Neural cell (in vitro differentiated cells): ENCODE measurements at regions not wholly inside any gene's neighbourhood (a gene's known extent, or its start where the extent isn't known, plus 50 kb on each side); places are given as distances from the start of the nearest gene placed in this dataset.

Source experiments
- EP300 ChIP-seq: fragments of 450-650 bp; conservative IDR thresholded peaks from 2 replicates; pipeline ENCODE4 v1.6.1; 2014; ENCODE audit warnings: antibody characterized with exemption, mild to moderate bottlenecking, moderate library complexity; ENCODE audit not compliant: poor library complexity, severe bottlenecking
- EZH2 ChIP-seq: fragments of 200-600, 300-800 bp; shearing (Covaris generic), sonication (generic); IDR thresholded peaks from 2 replicates; pipeline ENCODE4 v1.6.1; 2014; ENCODE audit warnings: antibody characterized with exemption, low read length, borderline replicate concordance, mild to moderate bottlenecking; ENCODE audit not compliant: insufficient read depth, poor library complexity, severe bottlenecking
- POLR2AphosphoS5 ChIP-seq: IDR thresholded peaks from 2 replicates; pipeline ENCODE4 v1.6.1; 2012
- RAD21 ChIP-seq: fragments of 450-650 bp; conservative IDR thresholded peaks from 2 replicates; pipeline ENCODE4 v1.6.1; 2014; ENCODE audit warnings: antibody characterized with exemption, mild to moderate bottlenecking, moderate library complexity
- SMC3 ChIP-seq: fragments of 450-650 bp; conservative IDR thresholded peaks from 2 replicates; pipeline ENCODE4 v1.6.1; 2014; ENCODE audit warnings: antibody characterized with exemption, mild to moderate bottlenecking, moderate library complexity; ENCODE audit not compliant: poor library complexity
- TAF1 ChIP-seq: IDR thresholded peaks from 2 replicates; pipeline ENCODE4 v1.6.1; 2012; ENCODE audit warnings: low read depth
- TF ChIP-seq, protein P1 (sequence below): fragments of 450-650 bp; IDR thresholded peaks from 2 replicates; pipeline ENCODE4 v1.5.1; 2014; ENCODE audit warnings: antibody characterized with exemption, mild to moderate bottlenecking, moderate library complexity; ENCODE audit not compliant: poor library complexity, severe bottlenecking
- TF ChIP-seq, protein P2 (sequence below): IDR thresholded peaks from 2 replicates; pipeline ENCODE4 v1.6.1; 2012; ENCODE audit warnings: borderline replicate concordance

DNA sequence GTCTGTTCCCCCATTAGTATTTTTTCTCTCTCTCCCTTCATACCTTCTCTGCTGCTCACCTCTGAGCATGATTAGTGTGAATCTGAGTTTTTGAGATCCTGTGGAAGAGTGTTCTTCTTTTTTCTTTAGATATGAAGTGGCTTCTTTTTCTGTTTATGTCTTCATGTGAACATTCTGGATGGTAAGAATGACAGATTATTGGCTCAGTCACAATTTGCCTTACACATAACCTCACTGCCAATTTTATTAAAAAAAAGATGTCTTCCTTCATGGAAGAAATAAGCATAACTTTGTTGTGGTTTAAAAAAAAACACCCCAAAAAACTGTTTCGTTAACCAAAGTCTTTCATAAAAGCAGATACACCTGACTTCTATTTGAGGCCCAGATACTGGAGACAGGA is 539.1 kb downstream of the PLCL1 start:
- TF ChIP-seq EZH2 (no peak), RAD21 (no peak), EP300 (no peak), SMC3 (no peak), POLR2AphosphoS5 (no peak), TAF1 (no peak)
- TF ChIP-seq, protein P1, sequence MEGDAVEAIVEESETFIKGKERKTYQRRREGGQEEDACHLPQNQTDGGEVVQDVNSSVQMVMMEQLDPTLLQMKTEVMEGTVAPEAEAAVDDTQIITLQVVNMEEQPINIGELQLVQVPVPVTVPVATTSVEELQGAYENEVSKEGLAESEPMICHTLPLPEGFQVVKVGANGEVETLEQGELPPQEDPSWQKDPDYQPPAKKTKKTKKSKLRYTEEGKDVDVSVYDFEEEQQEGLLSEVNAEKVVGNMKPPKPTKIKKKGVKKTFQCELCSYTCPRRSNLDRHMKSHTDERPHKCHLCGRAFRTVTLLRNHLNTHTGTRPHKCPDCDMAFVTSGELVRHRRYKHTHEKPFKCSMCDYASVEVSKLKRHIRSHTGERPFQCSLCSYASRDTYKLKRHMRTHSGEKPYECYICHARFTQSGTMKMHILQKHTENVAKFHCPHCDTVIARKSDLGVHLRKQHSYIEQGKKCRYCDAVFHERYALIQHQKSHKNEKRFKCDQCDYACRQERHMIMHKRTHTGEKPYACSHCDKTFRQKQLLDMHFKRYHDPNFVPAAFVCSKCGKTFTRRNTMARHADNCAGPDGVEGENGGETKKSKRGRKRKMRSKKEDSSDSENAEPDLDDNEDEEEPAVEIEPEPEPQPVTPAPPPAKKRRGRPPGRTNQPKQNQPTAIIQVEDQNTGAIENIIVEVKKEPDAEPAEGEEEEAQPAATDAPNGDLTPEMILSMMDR = no peak
- TF ChIP-seq, protein P2, sequence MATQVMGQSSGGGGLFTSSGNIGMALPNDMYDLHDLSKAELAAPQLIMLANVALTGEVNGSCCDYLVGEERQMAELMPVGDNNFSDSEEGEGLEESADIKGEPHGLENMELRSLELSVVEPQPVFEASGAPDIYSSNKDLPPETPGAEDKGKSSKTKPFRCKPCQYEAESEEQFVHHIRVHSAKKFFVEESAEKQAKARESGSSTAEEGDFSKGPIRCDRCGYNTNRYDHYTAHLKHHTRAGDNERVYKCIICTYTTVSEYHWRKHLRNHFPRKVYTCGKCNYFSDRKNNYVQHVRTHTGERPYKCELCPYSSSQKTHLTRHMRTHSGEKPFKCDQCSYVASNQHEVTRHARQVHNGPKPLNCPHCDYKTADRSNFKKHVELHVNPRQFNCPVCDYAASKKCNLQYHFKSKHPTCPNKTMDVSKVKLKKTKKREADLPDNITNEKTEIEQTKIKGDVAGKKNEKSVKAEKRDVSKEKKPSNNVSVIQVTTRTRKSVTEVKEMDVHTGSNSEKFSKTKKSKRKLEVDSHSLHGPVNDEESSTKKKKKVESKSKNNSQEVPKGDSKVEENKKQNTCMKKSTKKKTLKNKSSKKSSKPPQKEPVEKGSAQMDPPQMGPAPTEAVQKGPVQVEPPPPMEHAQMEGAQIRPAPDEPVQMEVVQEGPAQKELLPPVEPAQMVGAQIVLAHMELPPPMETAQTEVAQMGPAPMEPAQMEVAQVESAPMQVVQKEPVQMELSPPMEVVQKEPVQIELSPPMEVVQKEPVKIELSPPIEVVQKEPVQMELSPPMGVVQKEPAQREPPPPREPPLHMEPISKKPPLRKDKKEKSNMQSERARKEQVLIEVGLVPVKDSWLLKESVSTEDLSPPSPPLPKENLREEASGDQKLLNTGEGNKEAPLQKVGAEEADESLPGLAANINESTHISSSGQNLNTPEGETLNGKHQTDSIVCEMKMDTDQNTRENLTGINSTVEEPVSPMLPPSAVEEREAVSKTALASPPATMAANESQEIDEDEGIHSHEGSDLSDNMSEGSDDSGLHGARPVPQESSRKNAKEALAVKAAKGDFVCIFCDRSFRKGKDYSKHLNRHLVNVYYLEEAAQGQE = no peak
